Mesothelial cell of epicardium (in vitro differentiated cells): ENCODE measurements at regions not wholly inside any gene's neighbourhood (a gene's known extent, or its start where the extent isn't known, plus 50 kb on each side); places are given as distances from the start of the nearest gene placed in this dataset.

Experiments
- DNase-seq, 2 experiments: peaks; one replicate each; pipeline ENCODE4 v3.0.0; 2021; ENCODE audit warnings: low spot score in 2 of 2; ENCODE audit not compliant: unreplicated experiment in 2 of 2
- H3K27ac Mint-ChIP-seq: 2 replicates; pipeline ENCODE4 v1.8.0; 2021; ENCODE audit warnings: mixed read lengths
- H3K27me3 Mint-ChIP-seq: 2 replicates; pipeline ENCODE4 v1.8.0; 2021; ENCODE audit warnings: low read depth, mixed read lengths
- H3K36me3 Mint-ChIP-seq: 2 replicates; pipeline ENCODE4 v1.8.0; 2021; ENCODE audit warnings: mixed read lengths
- H3K4me1 Mint-ChIP-seq: 2 replicates; pipeline ENCODE4 v1.8.0; 2021; ENCODE audit warnings: mixed read lengths
- H3K4me3 Mint-ChIP-seq: 2 replicates; pipeline ENCODE4 v1.8.0; 2021; ENCODE audit warnings: mild to moderate bottlenecking, moderate library complexity, mixed read lengths
- H3K9me3 Mint-ChIP-seq: 2 replicates; pipeline ENCODE4 v1.8.0; 2021; ENCODE audit warnings: mixed read lengths
- TF ChIP-seq, protein P1 (sequence below): fragments of 200-600 bp; sonication (generic); IDR thresholded peaks from one replicate; pipeline ENCODE4 v1.5.0; 2021; ENCODE audit warnings: antibody characterized with exemption; ENCODE audit not compliant: unreplicated experiment

DNA sequence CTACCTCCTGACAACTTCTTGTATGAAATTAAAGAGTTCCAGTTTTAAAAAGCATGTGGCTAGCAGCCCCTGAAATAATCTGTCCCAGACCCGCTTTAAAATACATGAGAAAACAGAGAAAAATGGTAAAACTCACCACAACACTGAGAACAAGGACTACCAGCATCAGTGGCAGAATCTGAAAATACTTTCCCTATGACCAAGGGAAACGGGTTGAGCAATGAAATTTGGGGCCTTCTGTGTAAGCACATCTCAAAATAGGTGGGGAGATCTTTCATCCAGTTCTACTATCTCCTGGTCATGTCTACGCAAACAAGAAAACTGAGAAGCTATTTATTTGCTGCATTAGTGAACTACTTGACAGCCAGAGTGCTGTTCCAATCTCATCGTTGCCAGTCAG, 172.3 kb downstream of the LNPK start:
- Mint-ChIP-seq H3K36me3 (no peaks in the 10 kb centered on the region), H3K27me3 (no peaks in the 10 kb centered on the region), H3K27ac (no peak overlapping the region), H3K9me3 (peaks cover 4% of the 10 kb centered on the region), H3K4me1 (no peaks in the 10 kb centered on the region), H3K4me3 (no peak overlapping the region)
- TF ChIP-seq, protein P1, sequence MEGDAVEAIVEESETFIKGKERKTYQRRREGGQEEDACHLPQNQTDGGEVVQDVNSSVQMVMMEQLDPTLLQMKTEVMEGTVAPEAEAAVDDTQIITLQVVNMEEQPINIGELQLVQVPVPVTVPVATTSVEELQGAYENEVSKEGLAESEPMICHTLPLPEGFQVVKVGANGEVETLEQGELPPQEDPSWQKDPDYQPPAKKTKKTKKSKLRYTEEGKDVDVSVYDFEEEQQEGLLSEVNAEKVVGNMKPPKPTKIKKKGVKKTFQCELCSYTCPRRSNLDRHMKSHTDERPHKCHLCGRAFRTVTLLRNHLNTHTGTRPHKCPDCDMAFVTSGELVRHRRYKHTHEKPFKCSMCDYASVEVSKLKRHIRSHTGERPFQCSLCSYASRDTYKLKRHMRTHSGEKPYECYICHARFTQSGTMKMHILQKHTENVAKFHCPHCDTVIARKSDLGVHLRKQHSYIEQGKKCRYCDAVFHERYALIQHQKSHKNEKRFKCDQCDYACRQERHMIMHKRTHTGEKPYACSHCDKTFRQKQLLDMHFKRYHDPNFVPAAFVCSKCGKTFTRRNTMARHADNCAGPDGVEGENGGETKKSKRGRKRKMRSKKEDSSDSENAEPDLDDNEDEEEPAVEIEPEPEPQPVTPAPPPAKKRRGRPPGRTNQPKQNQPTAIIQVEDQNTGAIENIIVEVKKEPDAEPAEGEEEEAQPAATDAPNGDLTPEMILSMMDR: no peak
- no peak for DNase-seq

DNA sequence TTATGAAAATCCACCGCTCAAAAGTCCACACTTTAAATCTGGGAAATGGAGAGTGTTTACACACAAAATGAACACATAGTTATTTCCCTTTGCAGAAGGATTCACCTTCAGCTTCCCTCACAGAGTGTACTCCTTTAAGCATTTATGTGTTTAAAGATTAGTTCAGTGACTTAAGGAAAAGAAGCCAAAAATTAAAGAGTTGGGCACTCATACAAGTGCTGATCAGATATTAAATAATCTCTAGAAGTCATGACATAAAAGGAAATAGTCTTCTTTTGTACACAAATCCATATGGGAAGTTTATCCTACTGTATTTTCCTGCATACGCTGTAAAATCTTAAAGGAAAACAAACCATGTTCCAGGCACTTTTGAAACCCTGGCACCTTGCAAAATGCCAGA, 174.2 kb downstream of the LNPK start:
- H3K4me3 Mint-ChIP-seq: no peak overlapping the region
- H3K4me1 Mint-ChIP-seq: no peaks in the 10 kb centered on the region
- no peaks in the 10 kb centered on the region for H3K36me3 Mint-ChIP-seq
- no peak for DNase-seq
- H3K27me3 Mint-ChIP-seq: no peaks in the 10 kb centered on the region
- H3K27ac Mint-ChIP-seq: no peak overlapping the region
- H3K9me3 Mint-ChIP-seq: peaks cover 4% of the 10 kb centered on the region
- TF ChIP-seq, protein P1: no peak

GRCh38 chr2:175824243-175824642, 177.8 kb downstream of the LNPK start:
- no peak for DNase-seq
- Mint-ChIP-seq H3K36me3 (no peaks in the 10 kb centered on the region), H3K4me3 (no peak overlapping the region), H3K9me3 (no peaks in the 10 kb centered on the region), H3K27ac (no peak overlapping the region), H3K27me3 (no peaks in the 10 kb centered on the region), H3K4me1 (no peaks in the 10 kb centered on the region)
- TF ChIP-seq, protein P1: no peak

GRCh38 chr2:175823707-175824073, 178.4 kb downstream of the LNPK start:
- H3K36me3 Mint-ChIP-seq: no peaks in the 10 kb centered on the region
- H3K27me3 Mint-ChIP-seq: no peaks in the 10 kb centered on the region
- TF ChIP-seq, protein P1: no peak
- H3K4me3 Mint-ChIP-seq: no peak overlapping the region
- DNase-seq: no peak
- H3K27ac Mint-ChIP-seq: no peak overlapping the region
- H3K9me3 Mint-ChIP-seq: no peaks in the 10 kb centered on the region
- no peaks in the 10 kb centered on the region for H3K4me1 Mint-ChIP-seq

GRCh38 chr2:175823002-175823706, 178.9 kb downstream of the LNPK start:
- H3K36me3 Mint-ChIP-seq: no peaks in the 10 kb centered on the region
- no peaks in the 10 kb centered on the region for H3K9me3 Mint-ChIP-seq
- DNase-seq: no peak
- no peaks in the 10 kb centered on the region for H3K27me3 Mint-ChIP-seq
- H3K27ac Mint-ChIP-seq: no peak overlapping the region
- TF ChIP-seq, protein P1: no peak
- H3K4me3 Mint-ChIP-seq: no peak overlapping the region
- no peaks in the 10 kb centered on the region for H3K4me1 Mint-ChIP-seq

GRCh38 chr2:175817221-175817620, 184.8 kb downstream of the LNPK start:
- TF ChIP-seq, protein P1: no peak
- no peak overlapping the region for H3K4me3 Mint-ChIP-seq
- H3K9me3 Mint-ChIP-seq: peaks cover 28% of the 10 kb centered on the region
- H3K4me1 Mint-ChIP-seq: no peaks in the 10 kb centered on the region
- no peaks in the 10 kb centered on the region for H3K27me3 Mint-ChIP-seq
- H3K27ac Mint-ChIP-seq: no peak overlapping the region
- H3K36me3 Mint-ChIP-seq: peaks cover 6% of the 10 kb centered on the region
- no peak for DNase-seq
